ENCODE measurements at regions not wholly inside any gene's neighbourhood (a gene's known extent, or its start where the extent isn't known, plus 50 kb on each side); places are given as distances from the start of the nearest gene placed in this dataset.
A peak's percentile ranks its signal among the peaks of the same experiment; 100 is the strongest.
"Not testable (repeated sequence)": the region's sequence is repeated elsewhere in the genome, so short reads cannot be mapped to it uniquely, and the experiment has no call there.

- DNase-seq (ENCODE audit: low read depth in 1 of 2, low spot score in 1 of 2) (no peak), ATAC-seq (no peak), FAIRE-seq (no peak)
- ChIA-PET CTCF (no interaction called here), POLR2A (no interaction called here)
- no peak overlapping the region for H3K27ac ChIP-seq
- no peaks in the 10 kb centered on the region for H3K9me3 ChIP-seq
- no peak for TF ChIP-seq JUNB (IDR thresholded peaks at IDR 0.05)
- TF ChIP-seq NFE2L2 (conservative IDR thresholded peaks at IDR 0.05; ENCODE audit: low read length) = no peak
- TF ChIP-seq HMGXB4 (CRISPR knock-in tag; IDR thresholded peaks at IDR 0.05; ENCODE audit: borderline replicate concordance) = no peak
- no peak for TF ChIP-seq HOXB5 (CRISPR knock-in tag; IDR thresholded peaks at IDR 0.05)
- no peak for TF ChIP-seq RARB (CRISPR knock-in tag; IDR thresholded peaks at IDR 0.05)
- no peak for TF ChIP-seq FOSB (CRISPR knock-in tag; IDR thresholded peaks at IDR 0.05)
- no peak for TF ChIP-seq POLR2A (IDR thresholded peaks at IDR 0.05; ENCODE audit: low read length)
- no peak overlapping the region for H3K4me2 ChIP-seq
- 0% methylated on average over 2 of the region's 12 CpGs for WGBS (ENCODE audit: missing lambda C conversion rate)
- no peaks in the 10 kb centered on the region for H3K4me1 ChIP-seq
- no peak overlapping the region for H3K4me3 ChIP-seq
Measured at GRCh38 chr14:105622329-105622955, 96.1 kb downstream of the TMEM121 start.

- FAIRE-seq; CTCF ChIA-PET; DNase-seq (ENCODE audit: low read depth in 1 of 2, low spot score in 1 of 2); H3K4me3 ChIP-seq; H3K27ac ChIP-seq; H3K9me3 ChIP-seq; ATAC-seq; H3K4me2 ChIP-seq; POLR2A ChIA-PET; H3K4me1 ChIP-seq: not testable (repeated sequence)
- no CpG with 5 or more reads among the region's 14 CpGs for WGBS (ENCODE audit: missing lambda C conversion rate)
Measured at GRCh38 chr14:105623178-105623577, 96.8 kb downstream of the TMEM121 start.

GRCh38 chr14:105624346-105624745, 98.0 kb downstream of the TMEM121 start:
- 53% methylated on average over 20 of the region's 22 CpGs for WGBS (ENCODE audit: missing lambda C conversion rate)

GRCh38 chr14:105624749-105625434, 98.5 kb downstream of the TMEM121 start:
- H3K27ac ChIP-seq; CTCF ChIA-PET; H3K4me3 ChIP-seq; DNase-seq (ENCODE audit: low read depth in 1 of 2, low spot score in 1 of 2); ATAC-seq; H3K4me1 ChIP-seq; POLR2A ChIA-PET; H3K4me2 ChIP-seq; FAIRE-seq; H3K9me3 ChIP-seq: not testable (repeated sequence)
- WGBS (ENCODE audit: missing lambda C conversion rate) = 56% methylated on average over 7 of the region's 25 CpGs

More at GRCh38 chr14:105624346-105624745, 98.0 kb downstream of the TMEM121 start:
- H3K27ac ChIP-seq; H3K4me3 ChIP-seq; CTCF ChIA-PET; H3K9me3 ChIP-seq; FAIRE-seq; DNase-seq (ENCODE audit: low read depth in 1 of 2, low spot score in 1 of 2); H3K4me1 ChIP-seq; ATAC-seq; POLR2A ChIA-PET; H3K4me2 ChIP-seq: not testable (repeated sequence)

- H3K4me1 ChIP-seq; CTCF ChIA-PET; H3K27ac ChIP-seq; H3K9me3 ChIP-seq; H3K4me2 ChIP-seq; FAIRE-seq; ATAC-seq; H3K4me3 ChIP-seq; DNase-seq (ENCODE audit: low read depth in 1 of 2, low spot score in 1 of 2); POLR2A ChIA-PET: not testable (repeated sequence)
- 60% methylated on average over 2 of the region's 9 CpGs for WGBS (ENCODE audit: missing lambda C conversion rate)
Measured at GRCh38 chr14:105625448-105625847, 99.1 kb downstream of the TMEM121 start.

GRCh38 chr14:105626111-105626510, 99.7 kb downstream of the TMEM121 start:
- H3K4me2 ChIP-seq; H3K9me3 ChIP-seq; H3K27ac ChIP-seq; POLR2A ChIA-PET; CTCF ChIA-PET; H3K4me3 ChIP-seq; DNase-seq (ENCODE audit: low read depth in 1 of 2, low spot score in 1 of 2); FAIRE-seq; H3K4me1 ChIP-seq: not testable (repeated sequence)
- 30% methylated on average over 4 of the region's 15 CpGs for WGBS (ENCODE audit: missing lambda C conversion rate)
- peak; percentile 21 to 26; a peak in 2 of 6 replicates for ATAC-seq

- H3K27ac ChIP-seq; H3K4me1 ChIP-seq; H3K4me2 ChIP-seq; CTCF ChIA-PET; DNase-seq (ENCODE audit: low read depth in 1 of 2, low spot score in 1 of 2); FAIRE-seq; H3K9me3 ChIP-seq; H3K4me3 ChIP-seq; POLR2A ChIA-PET: not testable (repeated sequence)
- no CpG with 5 or more reads among the region's 5 CpGs for WGBS (ENCODE audit: missing lambda C conversion rate)
- ATAC-seq = peak; percentile 58 to 71; a peak in 5 of 6 replicates
Measured at GRCh38 chr14:105626651-105627050, 100.3 kb downstream of the TMEM121 start.

- H3K27ac ChIP-seq; CTCF ChIA-PET; H3K9me3 ChIP-seq; H3K4me2 ChIP-seq; H3K4me1 ChIP-seq; DNase-seq (ENCODE audit: low read depth in 1 of 2, low spot score in 1 of 2); FAIRE-seq; POLR2A ChIA-PET; H3K4me3 ChIP-seq: not testable (repeated sequence)
- WGBS (ENCODE audit: missing lambda C conversion rate) = 8% methylated on average over 2 of the region's 6 CpGs
- peak in 1 of 2 experiments; percentile 18; a peak in 1 of 6 replicates for ATAC-seq
Measured at GRCh38 chr14:105627287-105627686, 100.9 kb downstream of the TMEM121 start.
